Right ventricle myocardium superior (tissue), 1 donor: ENCODE measurements at regions not wholly inside any gene's neighbourhood (a gene's known extent, or its start where the extent isn't known, plus 50 kb on each side); places are given as distances from the start of the nearest gene placed in this dataset.

ENCODE experiments used
- ATAC-seq: fragments of 200-7000 bp; cut with Tn5 transposase; one replicate; pipeline ENCODE4 v1.9.1; 2020; ENCODE audit warnings: mild to moderate bottlenecking; ENCODE audit not compliant: poor library complexity
- DNase-seq: peaks from one replicate; pipeline ENCODE4 v3.0.0-alpha.2; 2020
- intact Hi-C: fragments of 100-400 bp; cut with DNase I; formaldehyde crosslinking; loops from one replicate; pipeline ENCODE4 v1.11.2; 2022
- donor health status: DM: no; HTN: yes; CAD: no; lungs with severe emphysema.

DNA sequence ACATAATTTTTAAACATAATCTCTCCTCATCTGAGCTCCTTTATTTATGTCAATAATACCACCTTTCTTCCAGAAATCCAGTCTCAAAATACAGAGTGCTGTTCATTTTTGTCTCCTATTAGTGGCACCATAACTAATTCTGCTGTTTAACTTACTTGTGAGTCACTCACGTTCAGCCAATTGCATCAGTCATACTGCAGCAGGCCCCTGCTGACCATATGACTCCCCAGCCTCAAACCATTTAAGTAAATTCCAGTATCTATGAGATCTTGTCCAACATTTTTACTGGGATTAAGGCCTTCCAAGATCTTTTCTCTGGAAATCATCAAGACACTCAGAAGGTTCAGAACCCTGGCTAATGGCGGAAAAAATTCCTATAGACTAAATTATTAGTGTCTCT, 982.2 kb upstream of the MAP3K7 start:
- DNase-seq (no peak), ATAC-seq (no peak)
- intact Hi-C loops, result no loop called here

DNA sequence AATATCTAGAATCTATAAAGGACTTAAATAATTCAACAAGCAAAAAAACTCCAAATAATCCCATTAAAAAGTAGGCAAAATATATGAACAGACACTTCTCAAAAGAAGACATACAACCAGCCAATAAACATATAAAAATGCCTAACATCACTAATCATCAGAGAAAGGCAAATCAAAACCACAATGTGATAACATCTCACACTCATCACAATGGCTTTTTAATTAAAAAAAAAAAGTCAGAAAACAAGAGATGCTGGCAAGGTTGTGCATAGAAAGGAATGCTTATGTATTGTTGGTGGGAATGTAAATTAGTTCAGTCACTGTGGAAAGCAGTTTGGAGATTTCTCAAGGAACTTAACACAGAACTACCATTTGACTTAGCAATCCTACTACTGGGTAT, 979.6 kb upstream of the MAP3K7 start:
- intact Hi-C loops, result no loop called here

DNA sequence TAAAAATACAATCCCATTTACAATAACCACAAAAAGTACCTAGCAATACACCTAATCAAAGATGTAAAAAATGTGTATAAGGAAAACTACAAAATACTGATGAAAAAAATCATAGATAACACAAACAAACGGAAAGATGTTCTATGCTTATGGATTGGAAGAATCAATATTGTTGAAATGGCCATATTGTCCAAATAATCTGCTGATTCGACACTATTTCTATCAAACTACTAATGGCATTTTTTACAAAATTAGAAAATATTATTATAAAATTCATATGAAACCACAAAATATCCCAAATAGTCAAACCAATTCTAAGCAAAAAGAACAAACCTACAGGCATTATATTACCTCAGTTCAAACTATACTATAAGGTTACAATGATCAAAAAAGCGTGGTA, 978.3 kb upstream of the MAP3K7 start:
- no peak for ATAC-seq
- DNase-seq, result no peak
- intact Hi-C loops, result no loop called here

More for the DNA sequence above, 979.6 kb upstream of the MAP3K7 start:
- ATAC-seq (no peak), DNase-seq (no peak)

DNA sequence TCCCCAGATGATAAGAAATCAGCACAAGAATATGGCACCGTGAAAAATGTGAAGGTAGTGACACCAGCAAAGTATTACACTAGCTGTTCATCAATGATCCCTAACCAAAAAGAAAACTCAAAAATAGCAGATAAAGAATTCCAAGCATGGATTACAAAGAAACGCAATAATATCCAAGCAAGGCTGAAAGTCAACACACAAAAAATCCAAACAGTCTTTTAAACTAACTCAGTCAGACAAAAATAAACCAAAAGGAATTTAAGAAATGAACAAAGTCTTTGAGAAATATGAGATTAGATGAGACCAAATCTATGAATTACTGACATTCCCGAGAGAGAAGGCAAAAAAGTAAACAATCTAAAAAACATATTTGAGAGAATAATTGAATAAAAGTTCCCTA, 976.1 kb upstream of the MAP3K7 start:
- no peak for DNase-seq

DNA sequence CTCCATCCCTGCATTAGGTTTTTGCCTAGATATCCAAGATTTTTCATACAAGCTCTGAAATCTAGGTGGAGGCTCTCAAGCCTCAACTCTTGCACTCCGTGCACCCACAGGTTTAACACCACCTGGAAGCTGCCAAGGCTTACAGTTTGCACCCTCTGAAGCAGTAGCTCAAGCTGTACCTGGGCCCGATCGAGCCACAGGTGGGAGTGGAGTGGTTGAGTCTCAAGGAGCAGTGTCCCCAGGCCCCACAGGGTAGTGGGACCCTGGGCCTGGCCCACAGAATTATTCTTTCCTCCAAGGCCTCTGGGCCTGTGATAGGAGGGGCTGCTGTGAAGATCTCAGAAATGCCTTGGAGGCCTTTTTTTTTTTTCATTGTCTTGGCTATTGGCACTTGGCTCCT, 973.5 kb upstream of the MAP3K7 start:
- intact Hi-C loops, result no loop called here

More for the DNA sequence above, 976.1 kb upstream of the MAP3K7 start:
- ATAC-seq, result no peak
- intact Hi-C loops, result no loop called here

DNA sequence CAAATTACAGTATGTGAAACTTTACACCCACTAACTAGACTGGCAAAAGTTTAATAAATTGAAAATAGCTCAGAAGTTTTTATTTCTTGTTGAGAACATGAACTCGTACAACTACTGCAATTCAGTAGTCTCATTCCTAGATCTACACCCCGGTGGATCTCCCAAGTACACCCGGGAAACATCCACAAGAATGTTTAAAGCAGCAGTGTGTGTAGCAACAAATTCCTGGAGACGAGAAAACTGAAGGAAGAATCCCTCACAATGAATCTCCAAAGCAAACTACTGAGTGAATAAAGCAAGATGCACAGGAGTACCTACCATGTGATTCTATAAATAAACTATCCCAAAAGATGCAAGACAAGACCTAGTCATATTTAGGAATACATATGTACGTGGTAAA, 954.0 kb upstream of the MAP3K7 start:
- ATAC-seq, result no peak
- DNase-seq, result no peak
- intact Hi-C loops, result no loop called here

More for the DNA sequence above, 973.5 kb upstream of the MAP3K7 start:
- DNase-seq (no peak), ATAC-seq (no peak)

DNA sequence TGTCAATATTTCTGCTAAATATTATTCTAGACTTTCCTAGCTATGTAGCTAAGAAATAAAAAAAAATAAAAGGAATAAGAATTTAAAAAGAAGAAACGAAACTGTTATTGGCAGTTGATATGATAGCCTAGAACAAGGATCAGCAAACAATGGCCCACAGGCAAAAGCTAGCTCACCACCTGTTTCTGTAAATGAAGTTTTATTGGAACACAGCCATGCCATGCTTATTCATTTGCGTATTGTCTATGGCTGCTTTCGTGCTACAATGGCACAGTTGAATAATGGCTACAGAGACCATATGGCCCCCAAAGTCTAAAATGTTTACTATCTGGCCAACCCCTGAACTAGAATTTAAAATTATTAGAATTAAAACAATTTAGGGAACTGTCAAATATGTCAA, 952.6 kb upstream of the MAP3K7 start:
- ATAC-seq (no peak), DNase-seq (no peak)
- intact Hi-C loops, result no loop called here

DNA sequence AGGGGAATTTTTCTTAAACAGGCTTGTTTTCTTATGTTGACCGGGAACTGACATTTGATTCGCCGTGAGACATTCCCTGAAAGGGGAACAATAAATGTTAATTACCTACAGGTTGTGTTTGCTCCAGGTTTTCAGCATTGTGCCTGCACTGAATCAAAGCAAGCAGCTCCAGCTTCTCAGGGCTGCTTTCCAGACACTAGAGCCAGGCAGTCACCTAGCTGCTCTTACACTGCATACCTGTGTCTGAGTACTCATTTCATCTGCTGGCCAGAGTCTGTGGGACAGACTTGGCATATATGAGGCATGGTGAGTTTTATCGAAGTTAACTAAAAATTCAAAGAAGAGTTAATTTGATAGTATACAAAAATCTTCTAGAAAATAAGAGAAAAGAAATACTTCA, 951.8 kb upstream of the MAP3K7 start:
- intact Hi-C loops, result no loop called here
- DNase-seq (no peak), ATAC-seq (no peak)

DNA sequence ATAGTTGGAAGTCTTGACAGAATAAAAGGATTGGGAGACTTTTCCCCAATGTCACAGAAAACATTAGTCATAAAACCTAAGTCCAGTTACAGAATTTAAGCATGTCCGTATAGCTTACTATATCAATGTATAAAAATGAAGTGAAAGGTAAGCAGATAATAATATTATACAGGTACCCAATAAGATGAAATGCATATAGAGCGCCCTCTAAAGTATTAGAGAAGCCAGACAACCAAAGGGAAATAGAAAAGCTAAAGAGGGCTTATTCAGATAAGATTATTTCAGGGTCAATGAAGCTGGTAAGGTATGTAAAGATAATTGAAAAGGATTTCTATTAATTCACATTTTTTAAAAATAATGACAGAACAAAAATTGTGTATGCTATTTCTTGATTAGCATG, 947.7 kb upstream of the MAP3K7 start:
- ATAC-seq (no peak), DNase-seq (no peak)
- intact Hi-C loops, result no loop called here

DNA sequence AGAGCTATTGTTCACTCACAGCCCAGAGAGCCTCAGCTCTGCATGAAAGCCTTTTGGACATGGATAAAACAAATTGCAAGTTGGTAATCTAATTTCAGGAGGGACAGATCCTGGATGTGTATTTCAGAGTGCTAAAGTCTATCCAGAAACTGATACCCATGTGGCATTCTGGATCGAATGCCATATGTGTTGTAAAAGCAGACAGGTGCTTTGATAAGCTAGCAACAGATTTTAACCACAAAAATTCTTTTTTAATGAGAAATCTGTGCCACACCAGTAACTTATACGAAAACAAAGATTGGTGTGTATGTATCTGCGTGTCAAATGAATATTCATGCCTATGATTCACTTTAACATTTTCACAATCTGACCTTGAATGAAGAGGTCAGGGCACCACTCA, 936.6 kb upstream of the MAP3K7 start:
- no peak for DNase-seq
- ATAC-seq, result no peak
- intact Hi-C loops, result no loop called here

DNA sequence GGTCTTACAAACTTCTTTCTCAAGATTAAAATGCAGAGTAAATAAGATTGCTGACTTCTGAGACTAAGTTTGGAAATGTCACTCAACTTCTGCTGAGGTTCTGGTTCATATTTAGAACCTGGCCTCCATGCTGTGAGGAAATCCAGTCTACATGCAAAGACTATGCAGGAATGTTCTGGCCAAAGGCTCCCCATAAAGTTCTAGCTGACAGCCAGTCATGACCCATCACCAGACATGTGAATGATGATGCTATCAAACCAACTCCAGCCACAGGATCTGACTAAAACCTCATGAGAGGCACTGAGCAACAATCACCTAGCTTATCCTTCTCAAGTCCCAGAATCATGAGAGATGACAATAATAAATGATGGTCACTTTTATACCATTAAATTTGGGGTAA, 935.1 kb upstream of the MAP3K7 start:
- DNase-seq (no peak), ATAC-seq (no peak)
- intact Hi-C loops, result no loop called here

DNA sequence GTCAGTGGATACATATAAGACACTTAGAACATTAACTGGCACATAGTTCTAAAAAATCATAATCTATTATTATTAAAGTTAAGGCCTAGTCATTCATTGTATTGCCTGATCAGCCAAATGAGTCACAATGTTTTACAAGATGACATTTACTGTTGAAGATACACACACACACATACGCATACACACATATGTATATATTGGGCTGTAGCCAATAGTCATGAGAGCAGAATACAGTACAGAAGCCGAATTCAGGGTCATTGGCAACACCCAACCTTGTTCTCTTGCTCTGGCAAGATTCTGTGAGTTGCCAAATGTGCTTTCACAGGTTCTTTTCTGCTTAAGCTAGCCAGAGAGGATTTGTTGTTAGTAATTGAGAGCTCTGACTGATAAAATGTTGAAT, 922.8 kb upstream of the MAP3K7 start:
- intact Hi-C loops, result no loop called here
- DNase-seq (no peak), ATAC-seq (no peak)

DNA sequence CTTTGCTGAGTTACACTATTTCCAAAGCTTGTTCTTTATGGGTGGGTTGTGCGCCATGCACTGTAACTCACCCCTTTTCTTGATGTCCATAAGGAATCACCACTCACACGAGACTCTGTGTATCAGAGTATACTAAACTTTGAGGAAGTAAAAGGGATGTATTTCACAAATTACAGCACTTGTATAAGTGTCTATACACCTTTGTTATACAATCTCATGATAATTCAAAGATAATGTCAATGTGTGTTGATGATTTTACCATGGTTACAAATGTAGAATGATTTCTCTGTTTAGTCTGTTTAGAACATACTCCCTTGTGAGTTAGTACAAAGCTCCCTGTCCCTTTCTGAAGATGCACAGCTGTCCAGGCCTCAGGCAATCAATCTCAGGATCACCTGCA, 922.2 kb upstream of the MAP3K7 start:
- no peak for ATAC-seq

DNA sequence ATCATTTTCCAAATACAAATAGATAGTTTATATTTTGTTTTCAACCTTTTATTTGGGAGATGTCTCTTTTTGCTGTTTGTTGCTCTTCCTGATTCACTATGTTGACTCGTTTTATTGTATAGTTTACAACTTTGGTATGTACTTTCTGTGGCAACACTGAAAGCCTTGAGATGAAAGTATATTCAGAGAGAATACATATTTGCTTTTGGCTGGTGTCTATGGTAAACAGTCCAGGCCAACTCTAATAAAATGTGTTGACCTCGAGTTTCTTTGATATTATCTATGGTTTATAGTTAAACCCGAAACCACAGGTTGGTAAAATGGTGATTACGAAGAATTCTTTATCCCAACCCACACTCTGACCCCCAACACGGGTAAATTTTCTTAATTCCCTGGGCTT, 919.6 kb upstream of the MAP3K7 start:
- no peak for DNase-seq
- no peak for ATAC-seq
- intact Hi-C loops, result no loop called here

More for the DNA sequence above, 922.2 kb upstream of the MAP3K7 start:
- no peak for DNase-seq
- intact Hi-C loops, result no loop called here

DNA sequence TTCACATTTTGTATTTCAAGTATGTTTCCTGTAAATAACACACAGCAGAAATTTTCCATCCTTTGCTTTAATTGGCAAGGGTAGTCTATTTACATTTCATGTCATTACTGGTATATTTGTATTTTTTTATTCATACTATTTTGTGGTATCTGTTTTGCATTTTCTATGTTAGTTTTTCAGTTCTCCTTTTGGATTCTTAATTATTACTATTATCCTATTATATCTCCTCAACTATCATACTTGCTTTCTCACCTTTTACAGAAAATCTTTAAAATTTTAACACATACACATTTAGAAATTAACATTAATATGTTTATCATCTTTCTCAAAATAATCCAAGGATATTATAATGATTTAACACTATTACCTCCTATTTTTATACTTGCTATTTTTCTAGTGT, 918.3 kb upstream of the MAP3K7 start:
- DNase-seq (no peak), ATAC-seq (no peak)
- intact Hi-C loops, result no loop called here

DNA sequence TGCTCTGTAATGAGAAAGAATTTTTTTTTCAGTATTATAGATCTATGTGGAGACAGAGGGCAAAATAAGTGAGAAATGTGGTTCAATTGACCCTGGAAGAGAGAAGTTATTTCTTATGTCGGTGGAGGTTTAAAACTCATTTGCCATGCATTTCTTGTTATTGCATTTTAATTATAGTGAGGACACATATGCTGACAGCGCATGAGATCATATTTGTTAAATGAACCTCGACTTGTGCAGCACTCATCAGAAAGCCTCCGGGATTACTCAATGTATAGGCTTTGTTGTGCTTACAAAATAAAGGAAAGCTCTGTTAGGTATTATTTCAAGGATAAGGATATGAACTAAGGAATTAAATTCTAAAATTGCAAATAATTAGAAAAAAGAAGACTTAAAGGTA, 915.1 kb upstream of the MAP3K7 start:
- intact Hi-C loops, result no loop called here
- ATAC-seq, result no peak

DNA sequence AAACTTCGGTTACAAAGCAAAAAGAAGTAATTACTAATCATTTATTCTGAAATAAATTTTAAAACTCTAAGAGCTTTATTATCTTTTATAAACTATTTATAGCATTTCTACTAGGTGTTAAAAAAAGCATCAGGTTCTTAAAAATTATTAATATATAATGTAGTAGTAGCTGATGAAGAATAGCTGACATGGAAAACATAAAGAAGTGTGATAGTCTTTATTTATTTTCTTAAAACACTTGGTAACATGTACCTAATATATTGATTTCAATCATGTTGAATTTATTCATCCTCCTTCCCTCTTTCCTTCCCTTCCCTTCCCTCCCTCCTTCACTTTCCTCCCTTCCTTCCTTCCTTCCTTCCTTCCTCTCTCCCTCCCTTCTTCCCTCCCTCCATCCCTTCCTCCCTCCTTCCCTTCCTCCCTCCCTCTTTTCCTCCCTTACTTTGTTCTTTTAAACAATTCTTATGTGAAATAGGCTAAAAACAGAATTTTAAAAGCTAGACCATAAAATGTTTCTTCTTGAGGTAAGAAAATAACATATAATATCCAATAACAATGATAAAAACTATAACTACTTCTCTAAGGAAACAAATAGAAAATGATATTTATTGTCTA, 913.9 kb upstream of the MAP3K7 start:
- intact Hi-C loops, result no loop called here
- DNase-seq, result no peak
- ATAC-seq, result no peak

More for the DNA sequence above, 915.1 kb upstream of the MAP3K7 start:
- no peak for DNase-seq

DNA sequence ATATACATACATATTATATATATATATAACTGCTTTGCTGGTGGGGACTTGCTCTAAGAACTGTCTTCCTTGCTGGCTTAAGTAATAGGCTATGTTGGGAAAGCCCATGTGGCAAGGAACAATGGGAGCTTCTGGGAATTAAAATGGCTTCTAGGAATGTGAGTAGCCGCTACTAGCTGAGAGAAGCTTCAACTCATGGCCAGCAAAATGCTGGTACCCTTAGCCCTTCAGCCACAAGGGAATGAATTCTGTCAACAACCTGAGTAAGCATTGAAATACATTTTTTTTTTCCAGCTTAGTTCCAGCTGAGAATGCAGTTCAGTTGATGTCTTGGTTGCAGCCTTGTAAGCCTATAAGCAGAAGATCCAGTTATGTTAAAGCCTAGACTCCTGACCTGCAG, 911.7 kb upstream of the MAP3K7 start:
- ATAC-seq (no peak), DNase-seq (no peak)
- intact Hi-C loops, result no loop called here

DNA sequence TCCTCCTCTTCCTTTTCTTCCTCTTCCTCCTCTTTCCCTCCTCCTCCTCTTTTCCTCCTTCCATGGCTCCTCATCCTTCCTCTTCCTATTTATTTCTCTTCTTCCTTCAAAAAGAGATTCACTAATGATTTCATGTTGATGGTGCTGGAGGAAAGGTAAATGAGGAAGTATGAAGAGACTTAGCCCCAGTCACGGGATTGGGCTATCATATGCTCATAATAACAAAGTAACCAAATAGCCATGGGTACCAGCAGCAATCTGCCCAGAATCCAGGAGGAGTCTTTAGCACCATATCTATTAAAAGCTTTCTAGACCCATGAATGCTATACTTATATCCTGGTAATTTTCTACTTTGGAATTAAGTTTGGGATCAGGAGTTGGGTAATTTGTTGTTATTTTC, 910.9 kb upstream of the MAP3K7 start:
- intact Hi-C loops, result no loop called here
- no peak for ATAC-seq
- DNase-seq, result no peak

DNA sequence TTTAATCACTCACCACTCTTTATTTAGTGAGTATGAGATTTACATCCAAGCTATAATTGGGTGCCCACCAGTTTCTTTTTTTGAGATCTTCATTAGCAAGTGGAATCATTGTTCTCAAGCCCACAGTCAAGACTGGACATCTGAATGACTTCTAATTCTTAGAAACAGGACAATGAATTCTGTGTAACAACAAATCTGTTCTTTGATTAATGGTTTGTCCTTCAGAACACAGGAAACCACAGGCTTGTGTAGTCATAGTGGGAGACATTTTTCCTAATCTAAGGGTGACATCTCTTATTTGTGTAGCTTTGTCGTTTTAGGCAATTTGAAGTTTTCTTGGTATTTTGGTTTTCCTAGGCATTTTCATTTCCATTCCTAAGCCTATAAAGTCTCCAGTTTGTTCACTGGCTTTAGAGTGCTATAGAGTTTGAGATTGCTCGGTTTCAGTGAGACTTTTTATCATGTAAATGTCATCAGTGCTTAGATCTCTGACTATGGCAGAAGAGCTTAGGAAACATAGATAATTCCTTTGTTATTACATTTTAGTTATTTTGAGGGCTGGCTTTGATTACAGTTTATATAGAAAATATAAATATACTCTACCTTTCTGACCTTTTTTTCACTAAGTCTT, 903.9 kb upstream of the MAP3K7 start:
- intact Hi-C loops, result no loop called here
- ATAC-seq (no peak), DNase-seq (no peak)
